ENCODE measurements at regions not wholly inside any gene's neighbourhood (a gene's known extent, or its start where the extent isn't known, plus 50 kb on each side); places are given as distances from the start of the nearest gene placed in this dataset.

GRCh38 chr1:194252199-194252598 lies 1065.8 kb upstream of the B3GALT2 start:
- intact Hi-C loops (cut with micrococcal nuclease; ENCODE audit: unreplicated experiment) = no loop called here
- no peak overlapping the region for H3K27ac ChIP-seq (ENCODE audit: control insufficient read depth, insufficient read depth)
- no peak for FAIRE-seq
- no peaks in the 10 kb centered on the region for H3K4me1 ChIP-seq (ENCODE audit: control insufficient read depth, insufficient read depth, low read length)
- no peak overlapping the region for H3K9ac ChIP-seq (ENCODE audit: control insufficient read depth, insufficient read depth, low read length)
- H3K4me3 ChIP-seq = no peak overlapping the region
- POLR2A ChIA-PET = no interaction called here
- in situ Hi-C loops (cut with MboI) = no loop called here
- SMC1A ChIA-PET (ENCODE audit: uncharacterized antibody, unreplicated experiment) = no interaction called here
- 0% methylated on average over 1 of the region's 1 CpG for WGBS (ENCODE audit: insufficient coverage, insufficient replicate concordance, low lambda C conversion rate, missing lambda C conversion rate)
- no peak for ATAC-seq
- no peak overlapping the region for H2AFZ ChIP-seq (ENCODE audit: control insufficient read depth, low read depth, low read length)
- RAD21 ChIA-PET (ENCODE audit: unreplicated experiment) = no interaction called here
- H3K9me3 ChIP-seq (replicated peaks; ENCODE audit: control insufficient read depth, insufficient read depth, low read length) = no peaks in the 10 kb centered on the region
- DNase-seq (ENCODE audit: low read depth, low spot score) = no peak
- no peaks in the 10 kb centered on the region; a peak in 1 of 4 replicates for H3K27me3 ChIP-seq (replicated peaks in 1 of 2; ENCODE audit: control insufficient read depth in 2 of 2, insufficient read depth in 2 of 2, low read length in 1 of 2)
- no TSS peak for BruUV-seq (replicated peaks)
- no peaks in the 10 kb centered on the region for H3K79me2 ChIP-seq (ENCODE audit: control insufficient read depth, insufficient read depth, low read length)
- H4K20me1 ChIP-seq (ENCODE audit: control insufficient read depth, insufficient read depth) = no peaks in the 10 kb centered on the region
- no peaks in the 10 kb centered on the region for H3K36me3 ChIP-seq (ENCODE audit: control insufficient read depth in 2 of 2, insufficient read depth in 2 of 2, low read length in 1 of 2)
- TF ChIP-seq BRCA1 (IDR thresholded peaks at IDR 0.05; ENCODE audit: low read depth, low read length) (no peak), CEBPB (IDR thresholded peaks at IDR 0.05; ENCODE audit: borderline replicate concordance in 1 of 2, low read depth in 2 of 2, low read length in 2 of 2) (no peak), ZBTB11 (CRISPR knock-in tag; IDR thresholded peaks at IDR 0.05) (no peak), CHD2 (IDR thresholded peaks at IDR 0.05; ENCODE audit: borderline replicate concordance, low read depth, low read length) (no peak), NRF1 (conservative IDR thresholded peaks at IDR 0.05; ENCODE audit: low read depth, low read length) (no peak), TCF12 (IDR thresholded peaks at IDR 0.05; ENCODE audit: low read depth, low read length) (no peak), SKIL (IDR thresholded peaks at IDR 0.05; ENCODE audit: low read depth, poor library complexity, severe bottlenecking) (no peak), TCF3 (IDR thresholded peaks at IDR 0.05; ENCODE audit: borderline replicate concordance, insufficient read depth, low read depth, low read length) (no peak), RFX5 (IDR thresholded peaks at IDR 0.05; ENCODE audit: low read depth, low read length) (no peak), RAD51 (IDR thresholded peaks at IDR 0.05) (no peak), TCF7 (IDR thresholded peaks at IDR 0.05; ENCODE audit: borderline replicate concordance) (no peak)
- TF ChIP-seq, protein P1, sequence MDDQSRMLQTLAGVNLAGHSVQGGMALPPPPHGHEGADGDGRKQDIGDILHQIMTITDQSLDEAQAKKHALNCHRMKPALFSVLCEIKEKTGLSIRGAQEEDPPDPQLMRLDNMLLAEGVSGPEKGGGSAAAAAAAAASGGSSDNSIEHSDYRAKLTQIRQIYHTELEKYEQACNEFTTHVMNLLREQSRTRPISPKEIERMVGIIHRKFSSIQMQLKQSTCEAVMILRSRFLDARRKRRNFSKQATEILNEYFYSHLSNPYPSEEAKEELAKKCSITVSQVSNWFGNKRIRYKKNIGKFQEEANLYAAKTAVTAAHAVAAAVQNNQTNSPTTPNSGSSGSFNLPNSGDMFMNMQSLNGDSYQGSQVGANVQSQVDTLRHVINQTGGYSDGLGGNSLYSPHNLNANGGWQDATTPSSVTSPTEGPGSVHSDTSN (IDR thresholded peaks at IDR 0.05; ENCODE audit: insufficient replicate concordance, low read depth, low read length) = no peak
- TF ChIP-seq, protein P2, sequence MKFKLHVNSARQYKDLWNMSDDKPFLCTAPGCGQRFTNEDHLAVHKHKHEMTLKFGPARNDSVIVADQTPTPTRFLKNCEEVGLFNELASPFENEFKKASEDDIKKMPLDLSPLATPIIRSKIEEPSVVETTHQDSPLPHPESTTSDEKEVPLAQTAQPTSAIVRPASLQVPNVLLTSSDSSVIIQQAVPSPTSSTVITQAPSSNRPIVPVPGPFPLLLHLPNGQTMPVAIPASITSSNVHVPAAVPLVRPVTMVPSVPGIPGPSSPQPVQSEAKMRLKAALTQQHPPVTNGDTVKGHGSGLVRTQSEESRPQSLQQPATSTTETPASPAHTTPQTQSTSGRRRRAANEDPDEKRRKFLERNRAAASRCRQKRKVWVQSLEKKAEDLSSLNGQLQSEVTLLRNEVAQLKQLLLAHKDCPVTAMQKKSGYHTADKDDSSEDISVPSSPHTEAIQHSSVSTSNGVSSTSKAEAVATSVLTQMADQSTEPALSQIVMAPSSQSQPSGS (IDR thresholded peaks at IDR 0.05; ENCODE audit: low read length) = no peak
- no peak overlapping the region for H3K4me2 ChIP-seq (ENCODE audit: control insufficient read depth, insufficient read depth)
- CTCF ChIA-PET = no interaction called here
